Endothelial cell (in vitro differentiated cells): ENCODE measurements at regions not wholly inside any gene's neighbourhood (a gene's known extent, or its start where the extent isn't known, plus 50 kb on each side); places are given as distances from the start of the nearest gene placed in this dataset.
"Not testable (repeated sequence)": the region's sequence is repeated elsewhere in the genome, so short reads cannot be mapped to it uniquely, and the experiment has no call there.

Source experiments
- DNase-seq: peaks from one replicate; pipeline ENCODE4 v3.0.0; 2021; ENCODE audit warnings: low spot score
- H3K27ac Mint-ChIP-seq: one replicate; pipeline ENCODE4 v1.8.0; 2021; ENCODE audit warnings: mixed read lengths, inconsistent platforms; ENCODE audit not compliant: unreplicated experiment
- H3K27me3 Mint-ChIP-seq: one replicate; pipeline ENCODE4 v1.8.0; 2021; ENCODE audit warnings: mild to moderate bottlenecking, moderate library complexity, mixed read lengths, inconsistent platforms; ENCODE audit not compliant: unreplicated experiment
- H3K36me3 Mint-ChIP-seq: one replicate; pipeline ENCODE4 v1.8.0; 2021; ENCODE audit warnings: mild to moderate bottlenecking, low read depth, mixed read lengths, inconsistent platforms; ENCODE audit not compliant: unreplicated experiment
- H3K4me1 Mint-ChIP-seq: one replicate; pipeline ENCODE4 v1.8.0; 2021; ENCODE audit warnings: mild to moderate bottlenecking, mixed read lengths, inconsistent platforms; ENCODE audit not compliant: unreplicated experiment
- H3K4me3 Mint-ChIP-seq: one replicate; pipeline ENCODE4 v1.8.0; 2021; ENCODE audit warnings: mild to moderate bottlenecking, mixed read lengths, inconsistent platforms; ENCODE audit not compliant: unreplicated experiment
- H3K9me3 Mint-ChIP-seq: one replicate; pipeline ENCODE4 v1.8.0; 2021; ENCODE audit warnings: mixed read lengths, inconsistent platforms; ENCODE audit not compliant: unreplicated experiment
- CTCF ChIP-seq: fragments of 200-600 bp; sonication (generic); IDR thresholded peaks from one replicate; pipeline ENCODE4 v1.5.0; 2021; ENCODE audit warnings: antibody characterized with exemption; ENCODE audit not compliant: unreplicated experiment

- H3K4me3 Mint-ChIP-seq: no peak overlapping the region
- H3K9me3 Mint-ChIP-seq: no peaks in the 10 kb centered on the region
- no peaks in the 10 kb centered on the region for H3K36me3 Mint-ChIP-seq
- H3K4me1 Mint-ChIP-seq: no peaks in the 10 kb centered on the region
- H3K27me3 Mint-ChIP-seq: no peaks in the 10 kb centered on the region
- no peak for DNase-seq
- H3K27ac Mint-ChIP-seq: no peak overlapping the region
- TF ChIP-seq CTCF: no peak
Measured at GRCh38 chr13:50509771-50510441, 333.6 kb downstream of the DLEU7 start.

GRCh38 chr13:50510885-50511545 lies 332.5 kb downstream of the DLEU7 start:
- not testable (repeated sequence) for H3K27me3 Mint-ChIP-seq, H3K27ac Mint-ChIP-seq, H3K36me3 Mint-ChIP-seq, DNase-seq, H3K4me1 Mint-ChIP-seq, H3K9me3 Mint-ChIP-seq, H3K4me3 Mint-ChIP-seq

- Mint-ChIP-seq H3K27me3 (no peaks in the 10 kb centered on the region), H3K36me3 (no peaks in the 10 kb centered on the region), H3K4me1 (no peaks in the 10 kb centered on the region), H3K4me3 (no peak overlapping the region), H3K9me3 (no peaks in the 10 kb centered on the region), H3K27ac (no peak overlapping the region)
- DNase-seq: no peak
- no peak for TF ChIP-seq CTCF
Measured at GRCh38 chr13:50511877-50512341, 331.6 kb downstream of the DLEU7 start.

GRCh38 chr13:50512474-50513299 lies 330.8 kb downstream of the DLEU7 start:
- H3K4me3 Mint-ChIP-seq: no peak overlapping the region
- no peaks in the 10 kb centered on the region for H3K36me3 Mint-ChIP-seq
- no peaks in the 10 kb centered on the region for H3K27me3 Mint-ChIP-seq
- no peaks in the 10 kb centered on the region for H3K9me3 Mint-ChIP-seq
- no peak for TF ChIP-seq CTCF
- no peaks in the 10 kb centered on the region for H3K4me1 Mint-ChIP-seq
- DNase-seq: no peak
- no peak overlapping the region for H3K27ac Mint-ChIP-seq

- Mint-ChIP-seq H3K4me1 (no peaks in the 10 kb centered on the region), H3K9me3 (no peaks in the 10 kb centered on the region), H3K27me3 (no peaks in the 10 kb centered on the region), H3K4me3 (no peak overlapping the region), H3K36me3 (no peaks in the 10 kb centered on the region), H3K27ac (no peak overlapping the region)
- no peak for DNase-seq
- no peak for TF ChIP-seq CTCF
Measured at GRCh38 chr13:50513300-50513877, 330.1 kb downstream of the DLEU7 start.
